Neural progenitor cell (in vitro differentiated cells): ENCODE measurements at regions not wholly inside any gene's neighbourhood (a gene's known extent, or its start where the extent isn't known, plus 50 kb on each side); places are given as distances from the start of the nearest gene placed in this dataset.

Experiments
- DNase-seq: peaks from one replicate; pipeline ENCODE4 v3.0.0-alpha.2; 2016; ENCODE audit warnings: low spot score
- H2AFZ ChIP-seq: fragments of 200-600 bp; sonication (generic); replicated peaks from 2 replicates; pipeline ENCODE4 v1.6.1; 2016; ENCODE audit warnings: antibody characterized with exemption
- H3F3A ChIP-seq: fragments of 200-600 bp; sonication (generic); 2 replicates; pipeline ENCODE4 v1.6.1; 2016; ENCODE audit warnings: antibody characterized with exemption, low read depth
- H3K27ac ChIP-seq: fragments of 200-600 bp; sonication (generic); 2 replicates; pipeline ENCODE4 v1.5.1; 2016; ENCODE audit warnings: mild to moderate bottlenecking
- H3K27me3 ChIP-seq: fragments of 200-600 bp; sonication (generic); 2 replicates; pipeline ENCODE4 v1.6.1; 2016; ENCODE audit warnings: mild to moderate bottlenecking, moderate library complexity
- H3K36me3 ChIP-seq: fragments of 200-600 bp; sonication (generic); 2 replicates; pipeline ENCODE4 v1.5.1; 2016
- H3K4me1 ChIP-seq: fragments of 200-600 bp; sonication (generic); 2 replicates; pipeline ENCODE4 v1.6.1; 2016; ENCODE audit warnings: mixed run types
- H3K4me2 ChIP-seq: fragments of 200-600 bp; sonication (generic); 2 replicates; pipeline ENCODE4 v1.6.1; 2016
- H3K4me3 ChIP-seq: fragments of 200-600 bp; sonication (generic); 2 replicates; pipeline ENCODE4 v1.5.1; 2016
- H3K79me2 ChIP-seq: fragments of 200-600 bp; sonication (generic); 2 replicates; pipeline ENCODE4 v1.6.1; 2016; ENCODE audit warnings: low read depth
- H3K9ac ChIP-seq: fragments of 200-600 bp; sonication (generic); 2 replicates; pipeline ENCODE4 v1.6.1; 2016
- H3K9me3 ChIP-seq: fragments of 200-600 bp; sonication (generic); 2 replicates; pipeline ENCODE4 v1.5.1; 2016; ENCODE audit warnings: low read depth
- H4K20me1 ChIP-seq: fragments of 200-600 bp; sonication (generic); 2 replicates; pipeline ENCODE4 v1.6.1; 2016; ENCODE audit warnings: low read depth
- H3K27ac Mint-ChIP-seq: 3 replicates; pipeline ENCODE4 v1.8.0; 2021; ENCODE audit warnings: mixed read lengths
- H3K27me3 Mint-ChIP-seq: 2 replicates; pipeline ENCODE4 v1.8.0; 2022; ENCODE audit warnings: low read depth, mild to moderate bottlenecking, inconsistent platforms, moderate library complexity, mixed read lengths; ENCODE audit not compliant: insufficient read depth
- H3K36me3 Mint-ChIP-seq: 3 replicates; pipeline ENCODE4 v1.8.0; 2021; ENCODE audit warnings: mixed read lengths
- H3K4me1 Mint-ChIP-seq: 3 replicates; pipeline ENCODE4 v1.8.0; 2021; ENCODE audit warnings: mixed read lengths
- H3K4me3 Mint-ChIP-seq: 3 replicates; pipeline ENCODE4 v1.8.0; 2021; ENCODE audit warnings: mild to moderate bottlenecking, moderate library complexity, mixed read lengths
- H3K9me3 Mint-ChIP-seq: 3 replicates; pipeline ENCODE4 v1.8.0; 2020; ENCODE audit warnings: mixed read lengths
- CTCF ChIP-seq: fragments of 200-600 bp; sonication (generic); IDR thresholded peaks from 2 replicates; pipeline ENCODE4 v1.5.1; 2017; ENCODE audit warnings: antibody characterized with exemption, mild to moderate bottlenecking
- EZH2 ChIP-seq: fragments of 200-600 bp; sonication (generic); IDR thresholded peaks from 2 replicates; pipeline ENCODE4 v1.6.1; 2017; ENCODE audit warnings: antibody characterized with exemption, mild to moderate bottlenecking, moderate library complexity
- EZH2phosphoT487 ChIP-seq: fragments of 200-600 bp; sonication (generic); IDR thresholded peaks from 2 replicates; pipeline ENCODE4 v1.6.1; 2017; ENCODE audit warnings: antibody characterized with exemption

- Histone ChIP-seq H3K4me3 (no peak overlapping the region), H3K9me3 (no peaks in the 10 kb centered on the region), H3K9ac (no peak overlapping the region), H3K79me2 (no peaks in the 10 kb centered on the region), H3K4me2 (no peak overlapping the region), H3K36me3 (no peaks in the 10 kb centered on the region), H2AFZ (no peak overlapping the region), H3K4me1 (no peaks in the 10 kb centered on the region), H3K27ac (no peak overlapping the region), H3K27me3 (no peaks in the 10 kb centered on the region), H3F3A (no peaks in the 10 kb centered on the region), H4K20me1 (no peaks in the 10 kb centered on the region)
- DNase-seq = no peak
- Mint-ChIP-seq H3K4me1 (no peaks in the 10 kb centered on the region), H3K9me3 (peaks cover 3% of the 10 kb centered on the region), H3K4me3 (no peak overlapping the region), H3K36me3 (peaks cover 5% of the 10 kb centered on the region), H3K27ac (no peak overlapping the region), H3K27me3 (no peaks in the 10 kb centered on the region)
- no peak for TF ChIP-seq EZH2phosphoT487
- TF ChIP-seq EZH2 = no peak
- TF ChIP-seq CTCF = no peak
Observed at GRCh38 chr1:60822252-60822651, 260.1 kb upstream of the NFIA start.

- Mint-ChIP-seq H3K4me1 (no peaks in the 10 kb centered on the region), H3K27ac (no peak overlapping the region), H3K36me3 (peaks cover 5% of the 10 kb centered on the region), H3K4me3 (no peak overlapping the region), H3K27me3 (no peaks in the 10 kb centered on the region), H3K9me3 (no peaks in the 10 kb centered on the region)
- Histone ChIP-seq H3K9ac (no peak overlapping the region), H3K4me2 (no peak overlapping the region), H3F3A (no peaks in the 10 kb centered on the region), H3K4me1 (no peaks in the 10 kb centered on the region), H3K79me2 (no peaks in the 10 kb centered on the region), H3K4me3 (no peak overlapping the region), H3K27me3 (no peaks in the 10 kb centered on the region), H3K9me3 (no peaks in the 10 kb centered on the region), H4K20me1 (no peaks in the 10 kb centered on the region), H3K27ac (no peak overlapping the region), H2AFZ (no peak overlapping the region), H3K36me3 (no peaks in the 10 kb centered on the region)
- DNase-seq = no peak
- no peak for TF ChIP-seq EZH2
- no peak for TF ChIP-seq EZH2phosphoT487
- no peak for TF ChIP-seq CTCF
Observed at GRCh38 chr1:60821156-60821555, 261.2 kb upstream of the NFIA start.

- Histone ChIP-seq H3K4me1 (no peaks in the 10 kb centered on the region), H3K27me3 (no peaks in the 10 kb centered on the region), H3K36me3 (no peaks in the 10 kb centered on the region), H2AFZ (no peak overlapping the region), H3K27ac (no peak overlapping the region), H3K4me3 (no peak overlapping the region), H4K20me1 (no peaks in the 10 kb centered on the region), H3F3A (no peaks in the 10 kb centered on the region), H3K79me2 (no peaks in the 10 kb centered on the region), H3K9me3 (no peaks in the 10 kb centered on the region), H3K9ac (no peak overlapping the region), H3K4me2 (no peak overlapping the region)
- Mint-ChIP-seq H3K27ac (no peak overlapping the region), H3K4me1 (no peaks in the 10 kb centered on the region), H3K27me3 (no peaks in the 10 kb centered on the region), H3K4me3 (no peak overlapping the region), H3K9me3 (no peaks in the 10 kb centered on the region), H3K36me3 (peaks cover 5% of the 10 kb centered on the region)
- TF ChIP-seq CTCF (no peak), EZH2phosphoT487 (no peak), EZH2 (no peak)
- no peak for DNase-seq
Observed at GRCh38 chr1:60818969-60819701, 263.2 kb upstream of the NFIA start.
